Astrocyte (in vitro differentiated cells and primary cell): ENCODE measurements at regions not wholly inside any gene's neighbourhood (a gene's known extent, or its start where the extent isn't known, plus 50 kb on each side); places are given as distances from the start of the nearest gene placed in this dataset.

Experiments
- DNase-seq: peaks from one replicate; pipeline ENCODE4 v3.0.0-alpha.2; 2010; ENCODE audit warnings: low read depth
- FAIRE-seq: peaks from 2 replicates; lab custom pipeline; 2011; peaks lifted over from hg19 to GRCh38; lab: Jason Lieb, UNC
- H2AFZ ChIP-seq: 2 replicates; pipeline ENCODE4 v1.6.0; 2012; ENCODE audit warnings: low read depth, low read length, inconsistent platforms
- H3K27ac ChIP-seq: 2 replicates; pipeline ENCODE4 v1.5.1; 2011; ENCODE audit warnings: low read depth, low read length, inconsistent platforms
- H3K27me3 ChIP-seq: 2 replicates; pipeline ENCODE4 v1.6.0; 2011; ENCODE audit warnings: low read length, inconsistent platforms; ENCODE audit not compliant: insufficient read depth
- H3K36me3 ChIP-seq: 2 replicates; pipeline ENCODE4 v1.5.1; 2011; ENCODE audit warnings: low read length, inconsistent platforms; ENCODE audit not compliant: insufficient read depth
- H3K4me1 ChIP-seq: 2 replicates; pipeline ENCODE4 v1.5.1; 2011; ENCODE audit warnings: low read length, inconsistent platforms; ENCODE audit not compliant: insufficient read depth
- H3K4me2 ChIP-seq: 2 replicates; pipeline ENCODE4 v1.6.0; 2012; ENCODE audit warnings: low read length, inconsistent platforms
- H3K4me3 ChIP-seq: 2 replicates; pipeline ENCODE4 v1.5.1; 2011; ENCODE audit warnings: low read depth, mild to moderate bottlenecking, low read length, inconsistent platforms; ENCODE audit not compliant: insufficient read depth
- H3K79me2 ChIP-seq: 2 replicates; pipeline ENCODE4 v1.6.0; 2012; ENCODE audit warnings: mild to moderate bottlenecking, low read length, inconsistent platforms; ENCODE audit not compliant: insufficient read depth
- H3K9ac ChIP-seq: 2 replicates; pipeline ENCODE4 v1.6.0; 2012; ENCODE audit warnings: mild to moderate bottlenecking, low read length, inconsistent platforms
- H3K9me3 ChIP-seq: 2 replicates; pipeline ENCODE4 v1.5.1; 2012; ENCODE audit warnings: low read depth, mild to moderate bottlenecking, low read length, inconsistent platforms; ENCODE audit not compliant: insufficient read depth
- H4K20me1 ChIP-seq: 2 replicates; pipeline ENCODE4 v1.6.0; 2012; ENCODE audit warnings: low read length, inconsistent platforms; ENCODE audit not compliant: insufficient read depth
- H3K27ac Mint-ChIP-seq: one replicate; pipeline ENCODE4 v1.8.0; 2021; ENCODE audit warnings: mild to moderate bottlenecking, mixed read lengths; ENCODE audit not compliant: unreplicated experiment
- H3K27me3 Mint-ChIP-seq: one replicate; pipeline ENCODE4 v1.8.0; 2021; ENCODE audit warnings: low read depth, mixed read lengths; ENCODE audit not compliant: unreplicated experiment
- H3K36me3 Mint-ChIP-seq: one replicate; pipeline ENCODE4 v1.8.0; 2021; ENCODE audit warnings: low read depth, mixed read lengths; ENCODE audit not compliant: unreplicated experiment
- H3K4me1 Mint-ChIP-seq: one replicate; pipeline ENCODE4 v1.8.0; 2021; ENCODE audit warnings: low read depth, mixed read lengths; ENCODE audit not compliant: unreplicated experiment
- H3K4me3 Mint-ChIP-seq: one replicate; pipeline ENCODE4 v1.8.0; 2021; ENCODE audit warnings: mild to moderate bottlenecking, moderate library complexity, mixed read lengths; ENCODE audit not compliant: unreplicated experiment
- H3K9me3 Mint-ChIP-seq: one replicate; pipeline ENCODE4 v1.8.0; 2021; ENCODE audit warnings: mild to moderate bottlenecking, mixed read lengths; ENCODE audit not compliant: unreplicated experiment
- EZH2 ChIP-seq: IDR thresholded peaks from 2 replicates; pipeline ENCODE4 v1.6.1; 2012; ENCODE audit warnings: mild to moderate bottlenecking, low read length, inconsistent platforms; ENCODE audit not compliant: insufficient read depth
- TF ChIP-seq, protein P1 (sequence below): IDR thresholded peaks from 2 replicates; pipeline ENCODE4 v1.5.1; 2011; ENCODE audit warnings: low read depth, mild to moderate bottlenecking, inconsistent platforms, low read length, moderate library complexity; ENCODE audit not compliant: insufficient read depth

DNA sequence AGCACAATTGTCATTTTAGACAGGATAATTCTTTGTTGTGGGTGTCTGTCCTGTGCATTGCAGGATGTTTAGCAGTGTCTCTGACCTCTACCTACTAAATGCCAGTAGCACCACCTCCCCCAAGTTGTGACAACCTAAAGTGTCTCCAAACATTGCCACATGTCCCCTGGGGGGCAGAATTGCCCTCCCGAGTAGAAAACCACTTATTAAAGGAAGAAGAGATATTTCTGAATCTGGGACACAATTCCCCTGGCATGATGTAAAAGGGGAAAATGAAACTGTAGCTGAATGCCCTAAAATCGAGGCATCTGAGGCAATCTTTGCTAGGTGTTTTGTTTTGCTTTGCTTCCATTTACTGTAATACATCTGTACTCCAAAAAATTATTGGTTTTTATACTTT, 116.8 kb upstream of the NAP1L1 start:
- H4K20me1 ChIP-seq: no peaks in the 10 kb centered on the region
- peaks cover 3% of the 10 kb centered on the region for H3K36me3 Mint-ChIP-seq
- no peak for TF ChIP-seq EZH2
- TF ChIP-seq, protein P1, sequence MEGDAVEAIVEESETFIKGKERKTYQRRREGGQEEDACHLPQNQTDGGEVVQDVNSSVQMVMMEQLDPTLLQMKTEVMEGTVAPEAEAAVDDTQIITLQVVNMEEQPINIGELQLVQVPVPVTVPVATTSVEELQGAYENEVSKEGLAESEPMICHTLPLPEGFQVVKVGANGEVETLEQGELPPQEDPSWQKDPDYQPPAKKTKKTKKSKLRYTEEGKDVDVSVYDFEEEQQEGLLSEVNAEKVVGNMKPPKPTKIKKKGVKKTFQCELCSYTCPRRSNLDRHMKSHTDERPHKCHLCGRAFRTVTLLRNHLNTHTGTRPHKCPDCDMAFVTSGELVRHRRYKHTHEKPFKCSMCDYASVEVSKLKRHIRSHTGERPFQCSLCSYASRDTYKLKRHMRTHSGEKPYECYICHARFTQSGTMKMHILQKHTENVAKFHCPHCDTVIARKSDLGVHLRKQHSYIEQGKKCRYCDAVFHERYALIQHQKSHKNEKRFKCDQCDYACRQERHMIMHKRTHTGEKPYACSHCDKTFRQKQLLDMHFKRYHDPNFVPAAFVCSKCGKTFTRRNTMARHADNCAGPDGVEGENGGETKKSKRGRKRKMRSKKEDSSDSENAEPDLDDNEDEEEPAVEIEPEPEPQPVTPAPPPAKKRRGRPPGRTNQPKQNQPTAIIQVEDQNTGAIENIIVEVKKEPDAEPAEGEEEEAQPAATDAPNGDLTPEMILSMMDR: no peak
- no peaks in the 10 kb centered on the region for H3K27me3 Mint-ChIP-seq
- DNase-seq: no peak
- peaks cover 3% of the 10 kb centered on the region for H3K9me3 ChIP-seq
- no peaks in the 10 kb centered on the region for H3K27me3 ChIP-seq
- no peak overlapping the region for H3K4me2 ChIP-seq
- H3K4me1 Mint-ChIP-seq: peaks cover 40% of the 10 kb centered on the region
- H3K9ac ChIP-seq: no peak overlapping the region
- no peaks in the 10 kb centered on the region for H3K36me3 ChIP-seq
- H3K9me3 Mint-ChIP-seq: peaks cover 16% of the 10 kb centered on the region
- H3K4me1 ChIP-seq: peaks cover 4% of the 10 kb centered on the region
- no peak overlapping the region for H3K27ac ChIP-seq
- no peak overlapping the region for H2AFZ ChIP-seq
- H3K27ac Mint-ChIP-seq: peak overlapping the region; percentile 85
- H3K79me2 ChIP-seq: no peaks in the 10 kb centered on the region
- H3K4me3 ChIP-seq: no peak overlapping the region
- H3K4me3 Mint-ChIP-seq: peak overlapping the region; percentile 0
- no peak for FAIRE-seq

DNA sequence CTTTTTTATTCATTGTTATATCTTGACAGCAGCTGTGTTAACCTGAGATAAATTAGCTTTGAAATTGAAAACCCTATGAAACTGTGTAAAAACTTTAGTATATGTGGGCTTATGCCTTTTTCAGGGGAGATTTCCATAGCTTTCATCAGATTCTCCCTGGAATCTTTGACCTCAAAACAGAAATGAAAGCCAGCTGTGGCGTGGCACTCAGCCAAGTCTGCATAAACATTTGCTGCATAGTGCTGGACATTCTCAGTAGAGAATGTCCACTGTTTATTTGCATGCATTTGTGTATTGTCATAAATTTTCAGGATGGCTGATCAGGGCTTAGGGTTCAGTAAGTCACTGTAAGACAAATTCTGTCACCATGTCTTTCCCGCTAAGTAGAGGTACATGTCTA, 115.3 kb upstream of the NAP1L1 start:
- no peak overlapping the region for H2AFZ ChIP-seq
- peaks cover 3% of the 10 kb centered on the region for H3K9me3 ChIP-seq
- Mint-ChIP-seq H3K4me1 (peaks cover 36% of the 10 kb centered on the region), H3K36me3 (no peaks in the 10 kb centered on the region), H3K4me3 (no peak overlapping the region), H3K9me3 (peaks cover 16% of the 10 kb centered on the region), H3K27ac (peak overlapping the region; percentile 85), H3K27me3 (no peaks in the 10 kb centered on the region)
- peak; percentile 69 for DNase-seq
- no peak for FAIRE-seq
- H3K4me1 ChIP-seq: peaks cover 4% of the 10 kb centered on the region
- no peak overlapping the region for H3K27ac ChIP-seq
- no peaks in the 10 kb centered on the region for H3K79me2 ChIP-seq
- no peak overlapping the region for H3K4me3 ChIP-seq
- no peaks in the 10 kb centered on the region for H3K36me3 ChIP-seq
- TF ChIP-seq, protein P1: no peak
- no peak for TF ChIP-seq EZH2
- H3K9ac ChIP-seq: no peak overlapping the region
- H4K20me1 ChIP-seq: no peaks in the 10 kb centered on the region
- no peak overlapping the region for H3K4me2 ChIP-seq
- no peaks in the 10 kb centered on the region for H3K27me3 ChIP-seq

DNA sequence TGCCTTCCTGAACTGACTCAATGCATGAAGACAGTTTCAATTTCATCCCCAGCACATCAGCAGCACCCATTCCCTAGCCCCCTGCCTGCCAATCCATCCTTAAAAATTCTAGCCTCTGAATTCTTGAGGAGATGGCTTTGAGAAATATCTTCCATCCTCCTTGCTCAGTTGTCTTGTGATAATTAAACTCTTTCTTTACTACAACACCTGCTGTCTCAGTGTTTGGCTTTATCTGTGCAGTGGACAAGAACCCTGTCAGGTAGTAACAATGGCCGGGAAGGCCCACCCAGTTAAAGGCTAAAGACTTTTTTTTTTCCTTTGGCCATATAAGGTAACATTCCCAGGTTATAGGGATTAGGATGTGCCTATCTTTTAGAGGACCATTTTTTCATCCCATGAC, 114.4 kb upstream of the NAP1L1 start:
- H3K4me1 ChIP-seq: peaks cover 4% of the 10 kb centered on the region
- H3K27me3 ChIP-seq: no peaks in the 10 kb centered on the region
- DNase-seq (no peak), FAIRE-seq (no peak)
- H3K4me3 Mint-ChIP-seq: no peak overlapping the region
- H3K4me3 ChIP-seq: no peak overlapping the region
- H3K27me3 Mint-ChIP-seq: no peaks in the 10 kb centered on the region
- H3K9me3 Mint-ChIP-seq: peaks cover 16% of the 10 kb centered on the region
- no peak overlapping the region for H3K9ac ChIP-seq
- H3K9me3 ChIP-seq: peaks cover 3% of the 10 kb centered on the region
- no peak overlapping the region for H3K4me2 ChIP-seq
- no peak for TF ChIP-seq EZH2
- TF ChIP-seq, protein P1: no peak
- no peaks in the 10 kb centered on the region for H3K36me3 Mint-ChIP-seq
- peaks cover 39% of the 10 kb centered on the region for H3K4me1 Mint-ChIP-seq
- no peaks in the 10 kb centered on the region for H4K20me1 ChIP-seq
- no peaks in the 10 kb centered on the region for H3K36me3 ChIP-seq
- no peak overlapping the region for H2AFZ ChIP-seq
- peak overlapping the region; percentile 30 for H3K27ac Mint-ChIP-seq
- H3K27ac ChIP-seq: no peak overlapping the region
- H3K79me2 ChIP-seq: no peaks in the 10 kb centered on the region
